GM12878 (cell line): ENCODE measurements at regions not wholly inside any gene's neighbourhood (a gene's known extent, or its start where the extent isn't known, plus 50 kb on each side); places are given as distances from the start of the nearest gene placed in this dataset.

Experiments used
- ATF7 ChIP-seq: fragments of 450-650 bp; IDR thresholded peaks from 2 replicates; pipeline ENCODE4 v1.6.1; 2016; ENCODE audit warnings: low read depth, mild to moderate bottlenecking
- CBX3 ChIP-seq: fragments of 200-600 bp; sonication (generic); IDR thresholded peaks from 2 replicates; pipeline ENCODE4 v1.6.1; 2016; ENCODE audit warnings: low read depth, borderline replicate concordance
- DPF2 ChIP-seq: fragments of 450-650 bp; IDR thresholded peaks from 2 replicates; pipeline ENCODE4 v1.6.1; 2017; ENCODE audit warnings: mild to moderate bottlenecking
- EP300 ChIP-seq, 2 experiments: fragments of 150-350 bp in 1 of 2; IDR thresholded peaks; 2 replicates each; pipeline ENCODE4 v1.6.1; 2011 to 2012; ENCODE audit warnings: low read depth in 2 of 2, low read length in 2 of 2, borderline replicate concordance in 1 of 2, improper control_type of control experiment in 1 of 2, inconsistent platforms in 1 of 2; ENCODE audit not compliant: control insufficient read depth in 1 of 2
- ESRRA ChIP-seq: IDR thresholded peaks from 2 replicates; pipeline ENCODE4 v1.6.1; 2012; ENCODE audit warnings: mild to moderate bottlenecking, low read length, improper control_type of control experiment
- IKZF2 ChIP-seq, 2 experiments: fragments of 450-650 bp; IDR thresholded peaks; 2 replicates each; pipeline ENCODE4 v1.6.1; 2017; ENCODE audit warnings: mild to moderate bottlenecking in 2 of 2, moderate library complexity in 2 of 2
- MYC ChIP-seq: IDR thresholded peaks from 2 replicates; pipeline ENCODE4 v1.6.1; 2011; ENCODE audit warnings: mild to moderate bottlenecking, low read length, moderate library complexity, inconsistent platforms; ENCODE audit not compliant: insufficient read depth, insufficient replicate concordance, insufficient read length, severe bottlenecking
- NR2C1 ChIP-seq: fragments of 450-650 bp; IDR thresholded peaks from 2 replicates; pipeline ENCODE4 v1.6.1; 2017; ENCODE audit warnings: antibody characterized with exemption, mild to moderate bottlenecking, moderate library complexity
- PAX5 ChIP-seq: IDR thresholded peaks from 2 replicates; pipeline ENCODE4 v1.6.1; 2011; ENCODE audit warnings: low read depth, low read length, borderline replicate concordance
- RAD21 ChIP-seq: IDR thresholded peaks from 2 replicates; pipeline ENCODE4 v1.6.1; 2011; ENCODE audit warnings: mild to moderate bottlenecking, low read depth, low read length, moderate library complexity; ENCODE audit not compliant: insufficient read depth
- SIN3A ChIP-seq: IDR thresholded peaks from 2 replicates; pipeline ENCODE4 v1.6.1; 2012; ENCODE audit warnings: low read depth, low read length, improper control_type of control experiment
- SMAD5 ChIP-seq: IDR thresholded peaks from 2 replicates; pipeline ENCODE4 v1.6.1; 2016; ENCODE audit warnings: antibody characterized with exemption, low read depth
- SMARCA5 ChIP-seq: fragments of 450-650 bp; IDR thresholded peaks from 2 replicates; pipeline ENCODE4 v1.6.1; 2017; ENCODE audit warnings: mild to moderate bottlenecking
- SPI1 ChIP-seq: IDR thresholded peaks from 2 replicates; pipeline ENCODE4 v1.6.1; 2011; ENCODE audit warnings: low read depth, mild to moderate bottlenecking, low read length, moderate library complexity, borderline replicate concordance; ENCODE audit not compliant: insufficient read depth
- SREBF1 ChIP-seq: IDR thresholded peaks from 2 replicates; pipeline ENCODE4 v1.6.1; 2012; ENCODE audit warnings: mild to moderate bottlenecking, low read length
- STAT3 ChIP-seq: IDR thresholded peaks from 2 replicates; pipeline ENCODE4 v1.6.1; 2011; ENCODE audit warnings: low read depth, low read length, improper control_type of control experiment
- SUPT20H ChIP-seq: IDR thresholded peaks from 2 replicates; pipeline ENCODE4 v1.6.1; 2011; ENCODE audit warnings: low read depth, mild to moderate bottlenecking, low read length, moderate library complexity, borderline replicate concordance; ENCODE audit not compliant: control insufficient read depth
- TCF12 ChIP-seq: IDR thresholded peaks from 2 replicates; pipeline ENCODE4 v1.6.1; 2011; ENCODE audit warnings: low read depth, mild to moderate bottlenecking, low read length
- TCF3 ChIP-seq: IDR thresholded peaks from 2 replicates; pipeline ENCODE4 v1.6.1; 2012; ENCODE audit warnings: low read depth, mild to moderate bottlenecking, low read length, borderline replicate concordance; ENCODE audit not compliant: insufficient read depth
- ZNF274 ChIP-seq: IDR thresholded peaks from one replicate; pipeline ENCODE4 v1.8.0; 2011; ENCODE audit not compliant: insufficient read length, insufficient read depth
- ZSCAN29 ChIP-seq: fragments of 450-650 bp; IDR thresholded peaks from 2 replicates; pipeline ENCODE4 v1.6.1; 2017; ENCODE audit warnings: mild to moderate bottlenecking, moderate library complexity
- TF ChIP-seq, protein P1 (sequence below): fragments of 450-650 bp; IDR thresholded peaks from 2 replicates; pipeline ENCODE4 v1.6.1; 2018; ENCODE audit warnings: mild to moderate bottlenecking, low read depth, moderate library complexity; ENCODE audit not compliant: partially characterized antibody
- TF ChIP-seq, protein P2 (sequence below): IDR thresholded peaks from 2 replicates; pipeline ENCODE4 v1.6.1; 2012; ENCODE audit warnings: low read depth, low read length, improper control_type of control experiment
- TF ChIP-seq, protein P3 (sequence below): IDR thresholded peaks from 2 replicates; pipeline ENCODE4 v1.6.1; 2012; ENCODE audit warnings: low read depth, low read length, improper control_type of control experiment
- TF ChIP-seq, protein P4 (sequence below): IDR thresholded peaks from 2 replicates; pipeline ENCODE4 v1.6.1; 2012; ENCODE audit warnings: low read length, inconsistent platforms

DNA sequence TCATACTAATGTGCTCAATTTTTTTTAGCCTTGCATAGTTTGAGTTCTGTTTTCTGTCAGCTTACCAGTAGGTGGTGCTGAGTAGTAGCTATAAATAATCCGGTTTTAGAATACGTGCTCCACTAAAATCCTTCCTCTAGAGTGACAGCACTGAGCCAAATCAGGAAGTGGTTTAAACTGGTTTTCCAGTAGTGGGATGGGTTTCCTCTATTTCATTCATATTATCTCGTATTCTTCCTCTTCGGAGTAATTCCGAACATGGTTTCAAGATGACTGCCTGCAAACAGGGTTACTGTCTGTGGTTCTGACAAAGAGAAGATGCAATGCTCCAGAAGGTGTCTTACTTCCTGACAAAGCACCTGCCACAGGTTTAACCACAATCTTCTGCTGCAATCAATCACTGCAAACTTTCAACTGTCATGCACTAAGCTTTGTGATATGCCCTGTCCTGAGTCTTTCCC lies 496.9 kb upstream of the VRK2 start (continued):
- TF ChIP-seq, protein P1, sequence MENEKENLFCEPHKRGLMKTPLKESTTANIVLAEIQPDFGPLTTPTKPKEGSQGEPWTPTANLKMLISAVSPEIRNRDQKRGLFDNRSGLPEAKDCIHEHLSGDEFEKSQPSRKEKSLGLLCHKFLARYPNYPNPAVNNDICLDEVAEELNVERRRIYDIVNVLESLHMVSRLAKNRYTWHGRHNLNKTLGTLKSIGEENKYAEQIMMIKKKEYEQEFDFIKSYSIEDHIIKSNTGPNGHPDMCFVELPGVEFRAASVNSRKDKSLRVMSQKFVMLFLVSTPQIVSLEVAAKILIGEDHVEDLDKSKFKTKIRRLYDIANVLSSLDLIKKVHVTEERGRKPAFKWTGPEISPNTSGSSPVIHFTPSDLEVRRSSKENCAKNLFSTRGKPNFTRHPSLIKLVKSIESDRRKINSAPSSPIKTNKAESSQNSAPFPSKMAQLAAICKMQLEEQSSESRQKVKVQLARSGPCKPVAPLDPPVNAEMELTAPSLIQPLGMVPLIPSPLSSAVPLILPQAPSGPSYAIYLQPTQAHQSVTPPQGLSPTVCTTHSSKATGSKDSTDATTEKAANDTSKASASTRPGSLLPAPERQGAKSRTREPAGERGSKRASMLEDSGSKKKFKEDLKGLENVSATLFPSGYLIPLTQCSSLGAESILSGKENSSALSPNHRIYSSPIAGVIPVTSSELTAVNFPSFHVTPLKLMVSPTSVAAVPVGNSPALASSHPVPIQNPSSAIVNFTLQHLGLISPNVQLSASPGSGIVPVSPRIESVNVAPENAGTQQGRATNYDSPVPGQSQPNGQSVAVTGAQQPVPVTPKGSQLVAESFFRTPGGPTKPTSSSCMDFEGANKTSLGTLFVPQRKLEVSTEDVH: no peak
- TF ChIP-seq SPI1 (peak; percentile 33; the same call in 1 of the 2 replicates), ZSCAN29 (peak; percentile 91), SREBF1 (no peak), MYC (no peak), SMARCA5 (0 out of 2 replicates have a peak, but pooled peaks have one; percentile 39), ATF7 (0 out of 2 replicates have a peak, but pooled peaks have one; percentile 24), ZNF274 (no peak), TCF3 (0 out of 2 replicates have a peak, but pooled peaks have one; percentile 13), IKZF2 (IDR thresholded peaks at IDR 0.05) (peak; percentile 79), RAD21 (peak; percentile 61), TCF12 (0 out of 2 replicates have a peak, but pooled peaks have one; percentile 42), EP300 (IDR thresholded peaks at IDR 0.05; ENCODE audit: borderline replicate concordance in 1 of 2, control insufficient read depth in 1 of 2, low read depth in 2 of 2, low read length in 2 of 2) (no peak), CBX3 (no peak), SMAD5 (no peak), SUPT20H (no peak), ESRRA (no peak), DPF2 (peak; percentile 59; the same call in 1 of the 2 replicates), PAX5 (no peak), NR2C1 (no peak), SIN3A (no peak), STAT3 (no peak)
- TF ChIP-seq, protein P2, sequence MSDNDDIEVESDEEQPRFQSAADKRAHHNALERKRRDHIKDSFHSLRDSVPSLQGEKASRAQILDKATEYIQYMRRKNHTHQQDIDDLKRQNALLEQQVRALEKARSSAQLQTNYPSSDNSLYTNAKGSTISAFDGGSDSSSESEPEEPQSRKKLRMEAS: no peak
- TF ChIP-seq, protein P3, sequence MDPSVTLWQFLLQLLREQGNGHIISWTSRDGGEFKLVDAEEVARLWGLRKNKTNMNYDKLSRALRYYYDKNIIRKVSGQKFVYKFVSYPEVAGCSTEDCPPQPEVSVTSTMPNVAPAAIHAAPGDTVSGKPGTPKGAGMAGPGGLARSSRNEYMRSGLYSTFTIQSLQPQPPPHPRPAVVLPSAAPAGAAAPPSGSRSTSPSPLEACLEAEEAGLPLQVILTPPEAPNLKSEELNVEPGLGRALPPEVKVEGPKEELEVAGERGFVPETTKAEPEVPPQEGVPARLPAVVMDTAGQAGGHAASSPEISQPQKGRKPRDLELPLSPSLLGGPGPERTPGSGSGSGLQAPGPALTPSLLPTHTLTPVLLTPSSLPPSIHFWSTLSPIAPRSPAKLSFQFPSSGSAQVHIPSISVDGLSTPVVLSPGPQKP: no peak
- TF ChIP-seq, protein P4, sequence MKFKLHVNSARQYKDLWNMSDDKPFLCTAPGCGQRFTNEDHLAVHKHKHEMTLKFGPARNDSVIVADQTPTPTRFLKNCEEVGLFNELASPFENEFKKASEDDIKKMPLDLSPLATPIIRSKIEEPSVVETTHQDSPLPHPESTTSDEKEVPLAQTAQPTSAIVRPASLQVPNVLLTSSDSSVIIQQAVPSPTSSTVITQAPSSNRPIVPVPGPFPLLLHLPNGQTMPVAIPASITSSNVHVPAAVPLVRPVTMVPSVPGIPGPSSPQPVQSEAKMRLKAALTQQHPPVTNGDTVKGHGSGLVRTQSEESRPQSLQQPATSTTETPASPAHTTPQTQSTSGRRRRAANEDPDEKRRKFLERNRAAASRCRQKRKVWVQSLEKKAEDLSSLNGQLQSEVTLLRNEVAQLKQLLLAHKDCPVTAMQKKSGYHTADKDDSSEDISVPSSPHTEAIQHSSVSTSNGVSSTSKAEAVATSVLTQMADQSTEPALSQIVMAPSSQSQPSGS: 0 out of 2 replicates have a peak, but pooled peaks have one; percentile 38
